ENCODE measurements at regions not wholly inside any gene's neighbourhood (a gene's known extent, or its start where the extent isn't known, plus 50 kb on each side); places are given as distances from the start of the nearest gene placed in this dataset.

- TF ChIP-seq CTCF (IDR thresholded peaks at IDR 0.05): no peak
- no peak for TF ChIP-seq POLR2A (IDR thresholded peaks at IDR 0.05)
- TF ChIP-seq EP300 (IDR thresholded peaks at IDR 0.05): no peak
Observed at GRCh38 chr3:31241533-31241932, 291.2 kb upstream of the STT3B start.
